ENCODE measurements at regions not wholly inside any gene's neighbourhood (a gene's known extent, or its start where the extent isn't known, plus 50 kb on each side); places are given as distances from the start of the nearest gene placed in this dataset.
"Not testable (repeated sequence)": the region's sequence is repeated elsewhere in the genome, so short reads cannot be mapped to it uniquely, and the experiment has no call there.

GRCh38 chr2:9708683-9709538, 78.1 kb upstream of the YWHAQ start:
- peak; percentile 30 to 40 for DNase-seq

- DNase-seq: no peak
These were observed 78.9 kb upstream of the YWHAQ start for GRCh38 chr2:9709539-9710285.

GRCh38 chr2:9710311-9710710, 79.5 kb upstream of the YWHAQ start:
- DNase-seq: no peak

GRCh38 chr2:9712263-9712662, 81.5 kb upstream of the YWHAQ start:
- DNase-seq: no peak

- no peak for DNase-seq
These were observed 83.9 kb upstream of the YWHAQ start for GRCh38 chr2:9714630-9715214.

GRCh38 chr2:9715238-9715637, 84.4 kb upstream of the YWHAQ start:
- no peak for DNase-seq

- no peak for DNase-seq
These were observed 87.2 kb upstream of the YWHAQ start for GRCh38 chr2:9717886-9718451.

- DNase-seq: peak; percentile 47 to 60
These were observed 89.7 kb upstream of the YWHAQ start for GRCh38 chr2:9720352-9721093.

GRCh38 chr2:9721344-9721743, 90.5 kb upstream of the YWHAQ start:
- DNase-seq: no peak

- DNase-seq: no peak
These were observed 91.7 kb upstream of the YWHAQ start for GRCh38 chr2:9722451-9722850.

GRCh38 chr2:9724565-9724964, 93.8 kb upstream of the YWHAQ start:
- DNase-seq: no peak

- no peak for DNase-seq
These were observed 94.3 kb upstream of the YWHAQ start for GRCh38 chr2:9725106-9725505.

- not testable (repeated sequence) for DNase-seq
These were observed 95.2 kb upstream of the YWHAQ start for GRCh38 chr2:9726016-9726415.

- not testable (repeated sequence) for DNase-seq
These were observed 99.7 kb upstream of the YWHAQ start for GRCh38 chr2:9730523-9730922.

GRCh38 chr2:9732824-9733223, 102.0 kb upstream of the YWHAQ start:
- DNase-seq: no peak

GRCh38 chr2:9734308-9734707, 103.5 kb upstream of the YWHAQ start:
- no peak for DNase-seq

GRCh38 chr2:9735335-9735734, 104.5 kb upstream of the YWHAQ start:
- DNase-seq: no peak

GRCh38 chr2:9736021-9736420, 105.2 kb upstream of the YWHAQ start:
- no peak for DNase-seq

- DNase-seq: peak in 1 of 2 experiments; percentile 22
These were observed 106.0 kb upstream of the TAF1B start for GRCh38 chr2:9737053-9737875.

GRCh38 chr2:9738062-9738461, 105.2 kb upstream of the TAF1B start:
- no peak for DNase-seq
